Natural killer cell (primary cell): ENCODE measurements at regions not wholly inside any gene's neighbourhood (a gene's known extent, or its start where the extent isn't known, plus 50 kb on each side); places are given as distances from the start of the nearest gene placed in this dataset.

Source experiments
- ATAC-seq, 3 donors: fragments of 150-1000 bp in 2 of 3; fragments of 200-7000 bp in 1 of 3; cut with Tn5 transposase; 1 replicate in 1 of 3; 2 replicates in 2 of 3; pipeline ENCODE4 v1.10.0; 2021; ENCODE audit warnings: mild to moderate bottlenecking in 2 of 3, moderate library complexity in 2 of 3
- DNase-seq, 2 donors: peaks; one replicate each; pipeline versions ENCODE4 v3.0.0 to v3.0.0-alpha.2; 2013 to 2021; ENCODE audit warnings: mixed read lengths in 1 of 2
- H3K27ac ChIP-seq: one replicate; pipeline ENCODE4 v1.5.1; 2013; ENCODE audit warnings: mild to moderate bottlenecking, low read length
- H3K27me3 ChIP-seq: one replicate; pipeline ENCODE4 v1.6.1; 2013; ENCODE audit warnings: low read length; ENCODE audit not compliant: control insufficient read depth, insufficient read depth
- H3K36me3 ChIP-seq: one replicate; pipeline ENCODE4 v1.6.1; 2013; ENCODE audit warnings: low read length; ENCODE audit not compliant: control insufficient read depth, insufficient read depth
- H3K4me1 ChIP-seq: one replicate; pipeline ENCODE4 v1.6.1; 2013; ENCODE audit warnings: low read length; ENCODE audit not compliant: control insufficient read depth, insufficient read depth
- H3K4me3 ChIP-seq: one replicate; pipeline ENCODE4 v1.5.1; 2013; ENCODE audit warnings: low read length
- H3K9me3 ChIP-seq: one replicate; pipeline ENCODE4 v1.6.1; 2013; ENCODE audit warnings: low read length; ENCODE audit not compliant: control insufficient read depth, insufficient read depth
- H3K27ac Mint-ChIP-seq, 2 donors: one replicate each; pipeline ENCODE4 v1.8.0; 2022; ENCODE audit warnings: mild to moderate bottlenecking in 2 of 2, mixed read lengths in 2 of 2, moderate library complexity in 1 of 2
- H3K27me3 Mint-ChIP-seq, 2 donors: one replicate each; pipeline ENCODE4 v1.8.0; 2022; ENCODE audit warnings: low read depth in 2 of 2, mixed read lengths in 2 of 2
- H3K36me3 Mint-ChIP-seq: one replicate; pipeline ENCODE4 v1.8.0; 2022; ENCODE audit warnings: mixed read lengths
- H3K4me1 Mint-ChIP-seq, 2 donors: one replicate each; pipeline ENCODE4 v1.8.0; 2022; ENCODE audit warnings: mixed read lengths in 2 of 2
- H3K4me3 Mint-ChIP-seq: one replicate; pipeline ENCODE4 v1.8.0; 2022; ENCODE audit warnings: mild to moderate bottlenecking, moderate library complexity, mixed read lengths
- H3K9me3 Mint-ChIP-seq, 2 donors: one replicate each; pipeline ENCODE4 v1.8.0; 2022; ENCODE audit warnings: mixed read lengths in 2 of 2
- WGBS: methylation state at CpG from one replicate; pipeline ENCODE4 v1.1.7; 2013; ENCODE audit warnings: missing lambda C conversion rate; ENCODE audit not compliant: insufficient coverage; 5-methylcytosine and 5-hydroxymethylcytosine counted together
- intact Hi-C: fragments of 100-400 bp; cut with micrococcal nuclease; formaldehyde crosslinking; loops from one replicate; pipeline ENCODE4 v1.14.2; 2022
- TF ChIP-seq, protein P1 (sequence below): fragments of 200-600 bp; IDR thresholded peaks from one replicate; pipeline ENCODE4 v1.8.0; 2022; ENCODE audit warnings: antibody characterized with exemption

DNA sequence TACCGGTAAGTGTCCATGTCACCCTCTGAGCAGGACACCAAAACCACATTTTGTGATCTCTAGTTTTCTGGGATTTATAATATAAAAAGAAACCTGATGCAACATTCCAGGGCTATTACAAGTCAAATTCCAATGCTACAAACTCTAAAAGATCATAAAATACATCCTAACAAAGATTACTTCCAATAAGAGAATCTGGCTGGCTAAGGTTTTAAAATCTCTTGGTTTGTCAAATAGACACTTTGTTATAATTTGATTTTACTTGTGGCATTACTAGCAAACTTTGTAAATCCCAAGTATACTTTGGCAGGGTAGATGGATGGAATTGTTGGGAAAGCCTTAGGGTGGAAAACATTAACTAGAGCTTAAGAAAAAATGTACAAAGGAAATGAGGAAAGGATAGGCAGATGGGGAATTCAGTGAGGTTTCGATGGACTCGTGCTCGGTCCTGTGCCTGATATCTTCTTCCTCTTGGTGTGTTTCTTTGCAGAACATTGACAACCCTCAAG lies 74.0 kb upstream of the POMP start:
- H3K36me3 Mint-ChIP-seq, result no peaks in the 10 kb centered on the region

DNA sequence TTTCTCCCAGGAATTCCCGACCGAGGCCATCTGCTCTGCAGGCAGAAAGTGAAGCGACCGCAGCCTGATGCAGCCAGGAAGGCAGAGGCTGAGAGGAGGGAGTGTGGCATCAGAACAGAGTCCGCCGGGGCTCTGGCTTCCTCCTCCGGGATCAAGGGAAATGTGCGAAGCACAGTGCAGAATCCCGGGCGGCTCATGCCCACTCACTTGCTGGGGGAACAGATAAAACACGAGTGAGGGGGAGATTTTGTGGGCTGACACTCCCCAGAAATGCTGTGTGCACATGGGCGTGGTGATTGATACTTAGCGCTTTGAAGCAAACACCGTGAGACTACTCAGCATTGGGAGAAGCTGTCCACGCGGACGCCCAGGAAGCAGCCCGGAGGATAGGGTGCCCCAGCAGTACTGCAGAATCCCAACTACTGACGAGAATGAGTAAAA lies 75.3 kb upstream of the POMP start:
- Mint-ChIP-seq H3K27ac (no peak overlapping the region), H3K27me3 (no peaks in the 10 kb centered on the region), H3K4me1 (peaks cover 0 to 5% of the 10 kb centered on the region in 2 donors), H3K36me3 (no peaks in the 10 kb centered on the region), H3K4me3 (no peak overlapping the region), H3K9me3 (no peaks in the 10 kb centered on the region)
- 86% methylated on average over 19 of the region's 19 CpGs for WGBS
- Histone ChIP-seq H3K9me3 (no peaks in the 10 kb centered on the region), H3K4me3 (no peak overlapping the region), H3K36me3 (no peaks in the 10 kb centered on the region), H3K27me3 (no peaks in the 10 kb centered on the region), H3K4me1 (no peaks in the 10 kb centered on the region), H3K27ac (no peak overlapping the region)
- intact Hi-C loops, result no loop called here
- TF ChIP-seq, protein P1, sequence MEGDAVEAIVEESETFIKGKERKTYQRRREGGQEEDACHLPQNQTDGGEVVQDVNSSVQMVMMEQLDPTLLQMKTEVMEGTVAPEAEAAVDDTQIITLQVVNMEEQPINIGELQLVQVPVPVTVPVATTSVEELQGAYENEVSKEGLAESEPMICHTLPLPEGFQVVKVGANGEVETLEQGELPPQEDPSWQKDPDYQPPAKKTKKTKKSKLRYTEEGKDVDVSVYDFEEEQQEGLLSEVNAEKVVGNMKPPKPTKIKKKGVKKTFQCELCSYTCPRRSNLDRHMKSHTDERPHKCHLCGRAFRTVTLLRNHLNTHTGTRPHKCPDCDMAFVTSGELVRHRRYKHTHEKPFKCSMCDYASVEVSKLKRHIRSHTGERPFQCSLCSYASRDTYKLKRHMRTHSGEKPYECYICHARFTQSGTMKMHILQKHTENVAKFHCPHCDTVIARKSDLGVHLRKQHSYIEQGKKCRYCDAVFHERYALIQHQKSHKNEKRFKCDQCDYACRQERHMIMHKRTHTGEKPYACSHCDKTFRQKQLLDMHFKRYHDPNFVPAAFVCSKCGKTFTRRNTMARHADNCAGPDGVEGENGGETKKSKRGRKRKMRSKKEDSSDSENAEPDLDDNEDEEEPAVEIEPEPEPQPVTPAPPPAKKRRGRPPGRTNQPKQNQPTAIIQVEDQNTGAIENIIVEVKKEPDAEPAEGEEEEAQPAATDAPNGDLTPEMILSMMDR, result no peak
- DNase-seq (no peak), ATAC-seq (no peak)

More for the DNA sequence above, 74.0 kb upstream of the POMP start:
- H3K4me3 Mint-ChIP-seq, result no peak overlapping the region
- H3K4me1 Mint-ChIP-seq, result peaks cover 0 to 5% of the 10 kb centered on the region in 2 donors
- Histone ChIP-seq H3K27me3 (no peaks in the 10 kb centered on the region), H3K4me3 (no peak overlapping the region), H3K27ac (no peak overlapping the region), H3K36me3 (no peaks in the 10 kb centered on the region), H3K4me1 (no peaks in the 10 kb centered on the region), H3K9me3 (no peaks in the 10 kb centered on the region)
- WGBS, result 95% methylated on average over 4 of the region's 4 CpGs
- H3K9me3 Mint-ChIP-seq, result no peaks in the 10 kb centered on the region
- no peak for DNase-seq
- H3K27ac Mint-ChIP-seq, result no peak overlapping the region
- intact Hi-C loops, result no loop called here
- H3K27me3 Mint-ChIP-seq, result no peaks in the 10 kb centered on the region
- TF ChIP-seq, protein P1, result no peak
- ATAC-seq, result no peak

DNA sequence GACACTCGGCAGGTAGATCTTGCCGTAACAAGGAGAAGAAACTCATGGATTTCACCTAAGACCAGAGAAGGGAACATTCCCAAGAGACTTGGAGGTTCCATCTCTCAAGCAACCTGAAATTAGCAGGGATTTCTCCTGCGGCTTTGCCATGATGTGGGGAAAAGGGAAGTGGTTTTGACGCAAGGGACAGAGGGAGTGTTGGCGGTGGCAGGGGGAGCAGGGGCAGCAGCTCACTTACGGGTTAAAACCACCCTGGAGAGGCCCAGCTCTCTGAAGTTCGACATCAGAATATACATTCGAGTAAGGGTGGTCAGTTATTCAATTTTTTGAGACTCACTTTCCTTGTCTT lies 76.1 kb upstream of the POMP start:
- H3K4me1 Mint-ChIP-seq, result peaks cover 0 to 5% of the 10 kb centered on the region in 2 donors
- Histone ChIP-seq H3K4me1 (no peaks in the 10 kb centered on the region), H3K36me3 (no peaks in the 10 kb centered on the region), H3K27me3 (no peaks in the 10 kb centered on the region), H3K9me3 (no peaks in the 10 kb centered on the region), H3K4me3 (no peak overlapping the region), H3K27ac (no peak overlapping the region)
- intact Hi-C loops, result no loop called here
- no peak overlapping the region for H3K27ac Mint-ChIP-seq
- ATAC-seq (no peak), DNase-seq (no peak)
- WGBS, result 28% methylated on average over 7 of the region's 8 CpGs
- H3K9me3 Mint-ChIP-seq, result no peaks in the 10 kb centered on the region
- H3K27me3 Mint-ChIP-seq, result peaks cover 0 to 6% of the 10 kb centered on the region in 2 donors
- TF ChIP-seq, protein P1, result no peak
- H3K4me3 Mint-ChIP-seq, result no peak overlapping the region
- no peaks in the 10 kb centered on the region for H3K36me3 Mint-ChIP-seq

DNA sequence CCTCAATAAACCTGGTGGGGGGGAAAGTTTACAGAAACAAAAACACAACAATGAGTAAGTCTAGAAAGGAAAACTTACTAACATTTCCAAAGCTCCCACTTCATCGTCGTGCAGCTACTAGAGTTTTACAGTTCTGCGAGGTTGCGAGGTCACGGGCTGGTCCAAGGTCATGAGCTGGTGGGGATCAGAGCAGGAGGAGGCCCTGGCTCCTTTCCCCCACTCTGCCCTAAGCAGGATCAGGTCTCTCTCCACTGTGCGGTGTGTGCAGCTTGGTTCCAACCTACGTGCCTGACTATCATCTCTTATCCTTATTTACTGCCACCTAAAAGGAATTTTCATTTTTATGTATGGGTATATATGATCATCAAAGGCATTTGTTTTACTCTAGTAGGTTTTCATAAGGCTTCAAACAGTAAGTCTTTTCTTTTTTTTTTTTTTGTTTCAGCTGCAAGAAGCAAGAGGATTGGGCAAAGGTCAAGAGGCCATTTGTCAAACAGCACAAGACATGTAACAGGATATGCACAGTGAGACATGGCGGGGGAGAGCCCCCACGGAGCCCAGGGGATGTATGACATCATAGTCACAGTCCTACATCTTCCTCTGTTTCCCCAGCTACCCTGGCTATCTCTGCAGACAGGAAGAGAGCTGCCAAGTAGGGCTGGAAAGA lies 76.6 kb upstream of the POMP start:
- Histone ChIP-seq H3K27me3 (no peaks in the 10 kb centered on the region), H3K36me3 (no peaks in the 10 kb centered on the region), H3K27ac (no peak overlapping the region), H3K4me1 (no peaks in the 10 kb centered on the region), H3K4me3 (no peak overlapping the region), H3K9me3 (no peaks in the 10 kb centered on the region)
- 65% methylated on average over 7 of the region's 9 CpGs for WGBS
- intact Hi-C loops, result no loop called here
- DNase-seq (no peak), ATAC-seq (no peak)
- no peak overlapping the region for H3K4me3 Mint-ChIP-seq
- H3K4me1 Mint-ChIP-seq, result peaks cover 0 to 5% of the 10 kb centered on the region in 2 donors
- H3K27me3 Mint-ChIP-seq, result peaks cover 0 to 6% of the 10 kb centered on the region in 2 donors
- no peak overlapping the region for H3K27ac Mint-ChIP-seq
- TF ChIP-seq, protein P1, result no peak
- H3K9me3 Mint-ChIP-seq, result no peaks in the 10 kb centered on the region
- no peaks in the 10 kb centered on the region for H3K36me3 Mint-ChIP-seq
